MCF 10A (cell line): ENCODE measurements at regions not wholly inside any gene's neighbourhood (a gene's known extent, or its start where the extent isn't known, plus 50 kb on each side); places are given as distances from the start of the nearest gene placed in this dataset.
A peak's percentile ranks its signal among the peaks of the same experiment; 100 is the strongest.

Source experiments
- BruUV-seq: library from RNA; stranded (reverse); fragments of 400-500 nt; replicated peaks from 2 replicates; lab custom pipeline; 2021; lab: Mats Ljungman, UMichigan
- CTCF ChIA-PET: fragments of 300-600 bp; sonication (Branson Sonifier 250); formaldehyde crosslinking; extraction: SDS; loops from one replicate; lab custom pipeline; 2021; ENCODE audit warnings: antibody characterized with exemption, inconsistent platforms; lab: Yijun Ruan, JAX
- POLR2A ChIA-PET: fragments of 300-600, 350-650 bp; sonication (Branson Sonifier 250); formaldehyde crosslinking; extraction: SDS; loops from one replicate; lab custom pipeline; 2020; ENCODE audit warnings: antibody characterized with exemption, inconsistent platforms; lab: Yijun Ruan, JAX
- DNase-seq: peaks from one replicate; pipeline ENCODE4 v3.0.0-alpha.2; 2018; ENCODE audit not compliant: unreplicated experiment
- H3K27ac Mint-ChIP-seq: one replicate; pipeline ENCODE4 v1.8.0; 2022; ENCODE audit warnings: mild to moderate bottlenecking, low read depth, mixed read lengths; ENCODE audit not compliant: unreplicated experiment
- H3K27me3 Mint-ChIP-seq: one replicate; pipeline ENCODE4 v1.8.0; 2022; ENCODE audit warnings: mixed read lengths; ENCODE audit not compliant: insufficient read depth, unreplicated experiment
- H3K36me3 Mint-ChIP-seq: one replicate; pipeline ENCODE4 v1.8.0; 2022; ENCODE audit warnings: mild to moderate bottlenecking, moderate library complexity, mixed read lengths; ENCODE audit not compliant: insufficient read depth, unreplicated experiment
- H3K4me1 Mint-ChIP-seq: one replicate; pipeline ENCODE4 v1.8.0; 2022; ENCODE audit warnings: mixed read lengths; ENCODE audit not compliant: insufficient read depth, unreplicated experiment
- H3K4me3 Mint-ChIP-seq: one replicate; pipeline ENCODE4 v1.8.0; 2022; ENCODE audit warnings: mild to moderate bottlenecking, moderate library complexity, mixed read lengths; ENCODE audit not compliant: unreplicated experiment
- H3K9me3 Mint-ChIP-seq: one replicate; pipeline ENCODE4 v1.8.0; 2022; ENCODE audit warnings: mixed read lengths; ENCODE audit not compliant: unreplicated experiment
- CTCF ChIP-seq: fragments of 200-600 bp; IDR thresholded peaks from one replicate; pipeline ENCODE4 v1.8.0; 2022; ENCODE audit warnings: antibody characterized with exemption, mild to moderate bottlenecking; ENCODE audit not compliant: unreplicated experiment
- intact Hi-C: fragments of 100-400 bp; cut with micrococcal nuclease; formaldehyde crosslinking; loops from 2 replicates; pipeline ENCODE4 v1.14.1; 2022

DNA sequence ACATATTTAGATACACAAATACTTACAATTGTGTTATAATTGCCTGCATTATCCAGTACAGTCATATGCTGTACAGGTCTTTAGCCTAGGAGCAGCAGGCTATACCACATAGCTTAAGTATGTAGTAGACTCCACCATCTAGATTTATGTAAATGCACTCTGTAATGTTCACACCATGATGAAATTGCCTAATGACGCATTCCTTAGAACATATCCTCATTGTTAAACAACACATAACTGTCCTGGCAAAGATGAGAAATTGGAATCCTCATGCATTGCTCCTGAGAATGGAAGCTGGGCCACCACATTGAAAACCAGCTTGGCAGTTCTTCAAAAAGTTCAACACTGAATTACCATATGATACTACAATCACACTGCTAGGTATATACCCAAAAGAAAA, 1002.8 kb upstream of the CELF2 start:
- Mint-ChIP-seq H3K36me3 (no peaks in the 10 kb centered on the region), H3K9me3 (peaks cover 13% of the 10 kb centered on the region), H3K27me3 (no peaks in the 10 kb centered on the region), H3K4me1 (no peaks in the 10 kb centered on the region), H3K4me3 (no peak overlapping the region), H3K27ac (no peak overlapping the region)
- ChIA-PET CTCF (no interaction called here), POLR2A (interaction anchor here (0.8 kb wide), 1 partner anchor 174 kb away, joined by 3 read pairs; no protein-coding TSS in a partner anchor)
- no peak for TF ChIP-seq CTCF
- intact Hi-C loops: no loop called here
- peak; percentile 6 for DNase-seq
- BruUV-seq: no TSS peak

DNA sequence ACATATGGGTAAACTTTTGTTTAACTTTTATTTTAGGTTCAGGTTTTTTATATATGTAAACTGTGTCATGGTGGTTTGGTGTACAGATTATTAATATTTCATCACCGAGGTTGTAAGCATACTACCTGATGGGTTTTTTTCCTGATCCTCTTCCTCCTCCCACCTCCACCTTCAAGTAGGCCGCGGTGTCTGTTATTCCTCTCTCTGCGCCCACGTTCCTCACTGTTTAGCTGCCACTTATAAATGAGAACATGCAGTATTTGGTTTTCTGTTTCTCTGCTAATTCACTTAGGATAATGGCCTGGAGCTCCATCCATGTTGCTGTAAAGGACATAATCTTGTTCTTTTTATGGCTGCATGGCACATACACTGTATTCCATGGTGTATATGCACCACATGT, 1000.0 kb upstream of the CELF2 start:
- intact Hi-C loops: no loop called here
- TF ChIP-seq CTCF: no peak
- Mint-ChIP-seq H3K27me3 (no peaks in the 10 kb centered on the region), H3K9me3 (peaks cover 23% of the 10 kb centered on the region), H3K4me3 (no peak overlapping the region), H3K4me1 (no peaks in the 10 kb centered on the region), H3K36me3 (no peaks in the 10 kb centered on the region), H3K27ac (no peak overlapping the region)
- no TSS peak for BruUV-seq
- no peak for DNase-seq
- POLR2A ChIA-PET: no interaction called here
- CTCF ChIA-PET: no interaction called here

GRCh38 chr10:10020945-10021344, 996.7 kb upstream of the CELF2 start:
- H3K4me3 Mint-ChIP-seq: no peak overlapping the region
- no peaks in the 10 kb centered on the region for H3K36me3 Mint-ChIP-seq
- peaks cover 20% of the 10 kb centered on the region for H3K9me3 Mint-ChIP-seq
- no peaks in the 10 kb centered on the region for H3K27me3 Mint-ChIP-seq
- BruUV-seq: no TSS peak
- TF ChIP-seq CTCF: no peak
- no peak overlapping the region for H3K27ac Mint-ChIP-seq
- ChIA-PET CTCF (interaction anchor here (0.7 kb wide), 1 partner anchor 1991 kb away, joined by 3 read pairs; no protein-coding TSS in a partner anchor), POLR2A (interaction anchor here (0.7 kb wide), 1 partner anchor 130 kb away, joined by 3 read pairs; no protein-coding TSS in a partner anchor)
- H3K4me1 Mint-ChIP-seq: no peaks in the 10 kb centered on the region
- intact Hi-C loops: no loop called here
- DNase-seq: no peak

DNA sequence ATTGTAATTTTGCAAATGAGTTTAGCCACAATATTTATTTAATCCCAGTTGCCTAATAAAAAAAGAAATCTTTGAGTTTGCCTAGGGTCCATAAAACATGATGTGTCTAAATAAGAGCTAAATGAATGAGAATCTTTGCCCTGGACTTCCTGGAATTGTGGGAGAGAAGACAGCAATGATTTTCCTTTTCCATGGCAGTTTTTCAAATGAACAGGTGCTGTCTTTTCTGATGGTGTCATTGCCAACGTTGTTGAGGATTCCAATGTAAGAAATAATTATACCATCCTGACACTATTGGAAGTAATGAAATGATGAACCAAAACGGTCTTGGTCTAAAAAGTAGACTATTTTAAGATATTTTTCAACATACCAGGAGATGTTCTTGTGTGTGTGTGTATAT, 984.7 kb upstream of the CELF2 start:
- POLR2A ChIA-PET: no interaction called here
- H3K4me1 Mint-ChIP-seq: peaks cover 6% of the 10 kb centered on the region
- no peak overlapping the region for H3K27ac Mint-ChIP-seq
- no peaks in the 10 kb centered on the region for H3K9me3 Mint-ChIP-seq
- H3K36me3 Mint-ChIP-seq: no peaks in the 10 kb centered on the region
- no peaks in the 10 kb centered on the region for H3K27me3 Mint-ChIP-seq
- intact Hi-C loops: no loop called here
- CTCF ChIA-PET: no interaction called here
- BruUV-seq: no TSS peak
- no peak for DNase-seq
- no peak overlapping the region for H3K4me3 Mint-ChIP-seq
- TF ChIP-seq CTCF: no peak
